Spleen (tissue), 11 donors: ENCODE measurements at regions not wholly inside any gene's neighbourhood (a gene's known extent, or its start where the extent isn't known, plus 50 kb on each side); places are given as distances from the start of the nearest gene placed in this dataset.

Source experiments
- DNase-seq: peaks from one replicate; pipeline ENCODE4 v3.0.0-alpha.2; 2020
- H3K27ac ChIP-seq, 8 donors: fragments of 200-600 bp; sonication (generic) in 7 of 8; 1 replicate in 4 of 8; 2 replicates in 4 of 8; pipeline versions ENCODE4 v1.5.0 to v1.8.0; 2016 to 2021; ENCODE audit warnings: inconsistent platforms in 4 of 8, mild to moderate bottlenecking in 4 of 8, moderate library complexity in 1 of 8
- H3K27me3 ChIP-seq, 7 donors: fragments of 200-600 bp; sonication (generic) in 6 of 7; replicated peaks in 1 of 7; 1 replicate in 4 of 7; 2 replicates in 3 of 7; pipeline versions ENCODE4 v1.5.0 to v1.8.0; 2016 to 2021; ENCODE audit warnings: inconsistent platforms in 3 of 7, mild to moderate bottlenecking in 1 of 7
- H3K36me3 ChIP-seq, 6 donors: fragments of 200-600 bp; sonication (generic) in 5 of 6; 1 replicate in 4 of 6; 2 replicates in 2 of 6; pipeline versions ENCODE4 v1.5.0 to v1.8.0; 2016 to 2021; ENCODE audit warnings: inconsistent platforms in 2 of 6
- H3K4me1 ChIP-seq, 6 donors: fragments of 200-600 bp; sonication (generic) in 5 of 6; 1 replicate in 3 of 6; 2 replicates in 3 of 6; pipeline versions ENCODE4 v1.5.0 to v1.8.0; 2016 to 2021; ENCODE audit warnings: inconsistent platforms in 3 of 6
- H3K4me3 ChIP-seq, 8 donors: fragments of 200-600 bp; sonication (generic) in 7 of 8; 1 replicate in 4 of 8; 2 replicates in 4 of 8; pipeline versions ENCODE4 v1.5.0 to v1.8.0; 2016 to 2021; ENCODE audit warnings: inconsistent platforms in 4 of 8, mild to moderate bottlenecking in 4 of 8, moderate library complexity in 2 of 8
- H3K9me3 ChIP-seq, 8 donors: fragments of 200-600 bp; sonication (generic) in 7 of 8; 1 replicate in 4 of 8; 2 replicates in 4 of 8; pipeline versions ENCODE4 v1.5.0 to v1.8.0; 2016 to 2021; ENCODE audit warnings: inconsistent platforms in 4 of 8
- CTCF ChIP-seq, 11 experiments: fragments of 200-600 bp in 7 of 11; fragments of 450-650 bp in 4 of 11; sonication (generic) in 4 of 11; IDR thresholded peaks in 8 of 11; conservative IDR thresholded peaks in 3 of 11; 1 replicate in 7 of 11; 2 replicates in 4 of 11; pipeline versions ENCODE4 v1.4.0 to v1.8.0; 2016 to 2021; ENCODE audit warnings: antibody characterized with exemption in 11 of 11, inconsistent platforms in 4 of 11, mild to moderate bottlenecking in 1 of 11
- POLR2A ChIP-seq, 3 donors: fragments of 450-650 bp; IDR thresholded peaks; one replicate each; pipeline ENCODE4 v1.5.1; 2017; ENCODE audit warnings: antibody characterized with exemption in 3 of 3, mild to moderate bottlenecking in 1 of 3
- POLR2AphosphoS5 ChIP-seq, 3 donors: sonication (generic); formaldehyde crosslinking; IDR thresholded peaks; one replicate each; pipeline ENCODE4 v1.5.1; 2017; ENCODE audit warnings: antibody characterized with exemption in 3 of 3
- WGBS, 5 donors: extraction: QIAGEN DNeasy Blood & Tissue Kit in 3 of 5; methylation state at CpG; one replicate each; pipeline versions ENCODE4 v1.1.5 to v1.1.7; 2013 to 2018; 5-methylcytosine and 5-hydroxymethylcytosine counted together
- intact Hi-C: fragments of 100-400 bp; cut with DNase I; formaldehyde crosslinking; loops from one replicate; pipeline ENCODE4 v1.15.0; 2023; ENCODE audit warnings: low total_unique reads
- donor health status: healthy with polysubstance abuse.
- donor health status: DM: no; HTN: no; CAD: no; lungs with moderate emphysema.
- donor health status: DM: no; HTN: no; CAD: no.
- donor health status: Bipolar disorder and iron deficiency.
- donor health status: healthy.
- donor health status: DM: no; HTN: no; CAD: no.
- donor health status: DM: yes; HTN: yes; CAD: no.

DNA sequence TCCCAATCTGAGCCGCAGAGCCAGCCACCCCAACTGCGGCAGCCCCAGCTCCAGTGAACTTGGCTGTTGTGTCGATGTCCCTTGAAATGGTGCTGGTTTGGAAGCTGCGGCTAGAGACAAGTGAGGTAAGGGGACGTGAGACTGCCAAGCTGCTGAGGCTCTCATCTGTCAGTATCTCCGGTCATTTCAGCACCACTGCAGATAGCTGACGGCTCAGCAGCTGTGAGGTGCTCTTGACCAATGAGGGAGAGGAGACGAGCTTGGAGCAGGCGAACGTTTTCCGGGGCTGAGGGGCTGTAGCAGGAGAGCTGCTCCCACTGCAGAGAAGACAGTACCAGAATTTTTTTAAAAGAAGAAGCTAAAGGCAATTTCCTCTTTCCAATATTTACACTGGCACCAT is 175.5 kb upstream of the CASK start:
- H3K4me3 ChIP-seq, result no peak overlapping the region
- DNase-seq, result no peak
- TF ChIP-seq POLR2AphosphoS5 (IDR thresholded peaks at IDR 0.05), result no peak
- no peak for TF ChIP-seq CTCF (IDR thresholded peaks at IDR 0.05 in 8 of 11, conservative IDR thresholded peaks at IDR 0.05 in 3 of 11)
- no peak for TF ChIP-seq POLR2A (IDR thresholded peaks at IDR 0.05)
- peaks cover 0 to 4% (median 2%) of the 10 kb centered on the region in 6 donors for H3K4me1 ChIP-seq
- WGBS, 5 donors, result 65 to 88% (median 77%) methylated on average over 6 to 11 of the region's 11 CpGs
- no peaks in the 10 kb centered on the region for H3K36me3 ChIP-seq
- peaks cover 0 to 3% (median 0%) of the 10 kb centered on the region in 7 donors for H3K27me3 ChIP-seq
- no peaks in the 10 kb centered on the region for H3K9me3 ChIP-seq
- intact Hi-C loops, result no loop called here
- no peak overlapping the region for H3K27ac ChIP-seq

GRCh38 chrX:42097486-42097885 is 174.1 kb upstream of the CASK start:
- TF ChIP-seq POLR2AphosphoS5 (IDR thresholded peaks at IDR 0.05) (no peak), POLR2A (IDR thresholded peaks at IDR 0.05) (no peak), CTCF (IDR thresholded peaks at IDR 0.05 in 8 of 11, conservative IDR thresholded peaks at IDR 0.05 in 3 of 11) (no peak)
- intact Hi-C loops, result no loop called here
- Histone ChIP-seq H3K9me3 (no peaks in the 10 kb centered on the region), H3K4me1 (peaks cover 0 to 6% (median 2%) of the 10 kb centered on the region in 6 donors), H3K36me3 (no peaks in the 10 kb centered on the region), H3K27me3 (peaks cover 0 to 6% (median 0%) of the 10 kb centered on the region in 7 donors), H3K27ac (no peak overlapping the region), H3K4me3 (no peak overlapping the region)
- 82 to 96% (median 94%) methylated on average over 4 of the region's 4 CpGs for WGBS, 5 donors
- no peak for DNase-seq

GRCh38 chrX:42096265-42096920 is 173.0 kb upstream of the CASK start:
- peaks cover 0 to 6% (median 0%) of the 10 kb centered on the region in 7 donors for H3K27me3 ChIP-seq
- DNase-seq, result no peak
- WGBS, 5 donors, result 75 to 89% (median 78%) methylated on average over 9 of the region's 9 CpGs
- no peak overlapping the region for H3K27ac ChIP-seq
- TF ChIP-seq CTCF (IDR thresholded peaks at IDR 0.05 in 8 of 11, conservative IDR thresholded peaks at IDR 0.05 in 3 of 11), result no peak
- TF ChIP-seq POLR2A (IDR thresholded peaks at IDR 0.05), result no peak
- TF ChIP-seq POLR2AphosphoS5 (IDR thresholded peaks at IDR 0.05), result no peak
- no peaks in the 10 kb centered on the region for H3K9me3 ChIP-seq
- intact Hi-C loops, result no loop called here
- H3K4me3 ChIP-seq, result no peak overlapping the region
- H3K4me1 ChIP-seq, result peaks cover 0 to 6% (median 2%) of the 10 kb centered on the region in 6 donors
- H3K36me3 ChIP-seq, result no peaks in the 10 kb centered on the region

DNA sequence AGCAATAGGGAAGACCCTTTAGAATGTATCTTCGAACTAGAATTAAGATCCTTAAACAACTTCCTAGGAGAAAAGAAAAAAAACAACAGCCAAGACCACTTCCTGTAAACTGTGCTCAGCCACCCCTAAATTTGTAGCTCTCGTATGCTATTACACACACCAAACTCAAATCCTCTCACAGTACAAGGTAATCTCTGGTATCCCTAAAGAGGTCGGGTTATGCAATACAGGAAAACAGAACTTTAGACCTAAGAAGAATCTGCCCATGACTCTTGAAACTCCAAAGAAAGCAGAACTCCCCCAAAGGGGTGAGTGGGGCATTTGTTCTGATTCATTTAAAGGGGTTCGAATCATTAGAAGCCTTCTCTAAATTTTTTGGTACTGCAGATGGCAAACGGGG is 170.9 kb upstream of the CASK start:
- no peaks in the 10 kb centered on the region for H3K9me3 ChIP-seq
- peak overlapping the region in 2 of 8 donors; percentile 2 to 27 for H3K4me3 ChIP-seq
- H3K4me1 ChIP-seq, result peaks cover 0 to 6% (median 2%) of the 10 kb centered on the region in 6 donors
- TF ChIP-seq POLR2AphosphoS5 (IDR thresholded peaks at IDR 0.05) (no peak), CTCF (IDR thresholded peaks at IDR 0.05 in 8 of 11, conservative IDR thresholded peaks at IDR 0.05 in 3 of 11) (no peak), POLR2A (IDR thresholded peaks at IDR 0.05) (no peak)
- no peak for DNase-seq
- intact Hi-C loops, result no loop called here
- 21 to 43% (median 32%) methylated on average over 5 of the region's 5 CpGs for WGBS, 5 donors
- H3K27ac ChIP-seq, result no peak overlapping the region
- no peaks in the 10 kb centered on the region for H3K36me3 ChIP-seq
- H3K27me3 ChIP-seq, result peaks cover 0 to 6% (median 0%) of the 10 kb centered on the region in 7 donors
